ENCODE measurements at regions not wholly inside any gene's neighbourhood (a gene's known extent, or its start where the extent isn't known, plus 50 kb on each side); places are given as distances from the start of the nearest gene placed in this dataset.

GRCh38 chr9:2311920-2312319, 296.8 kb downstream of the SMARCA2 start (continued):
- no peak for TF ChIP-seq IRF5 (IDR thresholded peaks at IDR 0.05; ENCODE audit: borderline replicate concordance)

DNA sequence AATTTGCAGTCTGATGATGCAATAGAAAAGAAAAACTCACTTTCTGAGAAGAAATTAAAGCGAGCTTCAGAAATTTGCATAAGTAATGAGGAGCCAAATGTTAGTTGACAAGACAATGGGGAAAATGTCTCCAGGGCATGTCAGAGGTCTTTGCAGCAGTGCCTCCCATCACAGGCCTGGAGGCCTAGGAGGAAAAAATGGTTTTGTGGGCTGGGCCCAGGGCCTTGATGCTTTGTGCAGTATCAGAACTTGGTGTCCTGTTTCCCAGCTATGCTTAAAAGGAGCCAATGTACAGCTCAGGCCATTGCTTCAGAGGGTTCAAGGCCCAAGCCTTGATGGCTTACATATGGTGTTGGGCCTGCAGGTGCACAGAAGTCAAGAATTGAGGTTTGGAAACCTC, 298.4 kb downstream of the SMARCA2 start:
- no peak for TF ChIP-seq REST (IDR thresholded peaks at IDR 0.05; ENCODE audit: low read depth, low read length)
- no peak for TF ChIP-seq ZSCAN29 (IDR thresholded peaks at IDR 0.05)
- TF ChIP-seq, protein P1, sequence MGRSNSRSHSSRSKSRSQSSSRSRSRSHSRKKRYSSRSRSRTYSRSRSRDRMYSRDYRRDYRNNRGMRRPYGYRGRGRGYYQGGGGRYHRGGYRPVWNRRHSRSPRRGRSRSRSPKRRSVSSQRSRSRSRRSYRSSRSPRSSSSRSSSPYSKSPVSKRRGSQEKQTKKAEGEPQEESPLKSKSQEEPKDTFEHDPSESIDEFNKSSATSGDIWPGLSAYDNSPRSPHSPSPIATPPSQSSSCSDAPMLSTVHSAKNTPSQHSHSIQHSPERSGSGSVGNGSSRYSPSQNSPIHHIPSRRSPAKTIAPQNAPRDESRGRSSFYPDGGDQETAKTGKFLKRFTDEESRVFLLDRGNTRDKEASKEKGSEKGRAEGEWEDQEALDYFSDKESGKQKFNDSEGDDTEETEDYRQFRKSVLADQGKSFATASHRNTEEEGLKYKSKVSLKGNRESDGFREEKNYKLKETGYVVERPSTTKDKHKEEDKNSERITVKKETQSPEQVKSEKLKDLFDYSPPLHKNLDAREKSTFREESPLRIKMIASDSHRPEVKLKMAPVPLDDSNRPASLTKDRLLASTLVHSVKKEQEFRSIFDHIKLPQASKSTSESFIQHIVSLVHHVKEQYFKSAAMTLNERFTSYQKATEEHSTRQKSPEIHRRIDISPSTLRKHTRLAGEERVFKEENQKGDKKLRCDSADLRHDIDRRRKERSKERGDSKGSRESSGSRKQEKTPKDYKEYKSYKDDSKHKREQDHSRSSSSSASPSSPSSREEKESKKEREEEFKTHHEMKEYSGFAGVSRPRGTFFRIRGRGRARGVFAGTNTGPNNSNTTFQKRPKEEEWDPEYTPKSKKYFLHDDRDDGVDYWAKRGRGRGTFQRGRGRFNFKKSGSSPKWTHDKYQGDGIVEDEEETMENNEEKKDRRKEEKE (IDR thresholded peaks at IDR 0.05), result no peak
- no peak for TF ChIP-seq FOS (IDR thresholded peaks at IDR 0.05; ENCODE audit: borderline replicate concordance, extremely low read depth, insufficient read length)
- TF ChIP-seq RBBP5 (conservative IDR thresholded peaks at IDR 0.05), result no peak
- TF ChIP-seq NR2C2 (IDR thresholded peaks at IDR 0.05; ENCODE audit: borderline replicate concordance, control insufficient read depth, insufficient read length, low read depth), result no peak
- Histone ChIP-seq H3K27ac (ENCODE audit: control insufficient read depth, insufficient read depth) (no peak overlapping the region), H3K79me2 (ENCODE audit: control insufficient read depth, insufficient read depth, low read length) (no peaks in the 10 kb centered on the region), H3K4me1 (ENCODE audit: control insufficient read depth, insufficient read depth, low read length) (no peaks in the 10 kb centered on the region), H2AFZ (ENCODE audit: control insufficient read depth, low read depth, low read length) (no peak overlapping the region), H3K9ac (ENCODE audit: control insufficient read depth, insufficient read depth, low read length) (no peak overlapping the region), H3K4me2 (ENCODE audit: control insufficient read depth, insufficient read depth) (no peak overlapping the region), H4K20me1 (ENCODE audit: control insufficient read depth, insufficient read depth) (no peaks in the 10 kb centered on the region), H3K9me3 (replicated peaks; ENCODE audit: control insufficient read depth, insufficient read depth, low read length) (no peaks in the 10 kb centered on the region; the same call in 2 of the 3 replicates), H3K4me3 (no peak overlapping the region), H3K36me3 (ENCODE audit: control insufficient read depth in 2 of 2, insufficient read depth in 2 of 2, low read length in 1 of 2) (no peaks in the 10 kb centered on the region), H3K27me3 (replicated peaks in 1 of 2; ENCODE audit: control insufficient read depth in 2 of 2, insufficient read depth in 2 of 2, low read length in 1 of 2) (no peaks in the 10 kb centered on the region)
- in situ Hi-C loops (cut with MboI), result no loop called here
- FAIRE-seq (no peak), DNase-seq (ENCODE audit: low read depth, low spot score) (no peak), ATAC-seq (no peak)
- intact Hi-C loops (cut with micrococcal nuclease; ENCODE audit: unreplicated experiment), result no loop called here
- no TSS peak for BruUV-seq (replicated peaks)
- RAD21 ChIA-PET (ENCODE audit: unreplicated experiment), result no interaction called here
- CTCF ChIA-PET, result no interaction called here
- SMC1A ChIA-PET (ENCODE audit: uncharacterized antibody, unreplicated experiment), result no interaction called here
- POLR2A ChIA-PET, result no interaction called here
- 0% methylated on average over 1 of the region's 1 CpG for WGBS (ENCODE audit: insufficient coverage, insufficient replicate concordance, low lambda C conversion rate, missing lambda C conversion rate)
